ENCODE measurements at regions not wholly inside any gene's neighbourhood (a gene's known extent, or its start where the extent isn't known, plus 50 kb on each side); places are given as distances from the start of the nearest gene placed in this dataset.

- Histone ChIP-seq H3K79me2 (ENCODE audit: insufficient read depth, low read length) (no peaks in the 10 kb centered on the region), H3K36me3 (ENCODE audit: insufficient read depth, low read length) (no peaks in the 10 kb centered on the region), H3K27me3 (ENCODE audit: insufficient read depth, low read length) (no peaks in the 10 kb centered on the region), H4K20me1 (ENCODE audit: insufficient read depth, low read length) (no peaks in the 10 kb centered on the region), H3K4me2 (ENCODE audit: low read length) (no peak overlapping the region), H2AFZ (ENCODE audit: low read length) (no peak overlapping the region), H3K9me3 (ENCODE audit: low read length) (no peaks in the 10 kb centered on the region), H3K9me2 (ENCODE audit: low read depth, low read length) (no peaks in the 10 kb centered on the region), H3F3A (ENCODE audit: insufficient read depth, low read length) (no peaks in the 10 kb centered on the region), H3K9ac (ENCODE audit: low read length) (no peak overlapping the region), H3K4me3 (ENCODE audit: low read depth, low read length, poor library complexity, severe bottlenecking) (no peak overlapping the region), H3K27ac (ENCODE audit: low read depth, low read length, poor library complexity, severe bottlenecking) (no peak overlapping the region), H3K4me1 (ENCODE audit: insufficient read depth, low read length, severe bottlenecking) (no peaks in the 10 kb centered on the region)
- TF ChIP-seq CTCF (IDR thresholded peaks at IDR 0.05; ENCODE audit: low read length) (no peak), EZH2 (IDR thresholded peaks at IDR 0.05; ENCODE audit: borderline replicate concordance, low read length) (no peak)
Observed at GRCh38 chr13:32881074-32881776, 135.0 kb upstream of the KL start.

GRCh38 chr13:32881777-32882145, 134.5 kb upstream of the KL start:
- Histone ChIP-seq H3K4me2 (ENCODE audit: low read length) (no peak overlapping the region), H3K9me2 (ENCODE audit: low read depth, low read length) (no peaks in the 10 kb centered on the region), H3K79me2 (ENCODE audit: insufficient read depth, low read length) (no peaks in the 10 kb centered on the region), H3K9me3 (ENCODE audit: low read length) (no peaks in the 10 kb centered on the region), H3K27me3 (ENCODE audit: insufficient read depth, low read length) (no peaks in the 10 kb centered on the region), H3K27ac (ENCODE audit: low read depth, low read length, poor library complexity, severe bottlenecking) (no peak overlapping the region), H4K20me1 (ENCODE audit: insufficient read depth, low read length) (no peaks in the 10 kb centered on the region), H3K4me3 (ENCODE audit: low read depth, low read length, poor library complexity, severe bottlenecking) (no peak overlapping the region), H3K36me3 (ENCODE audit: insufficient read depth, low read length) (no peaks in the 10 kb centered on the region), H3K9ac (ENCODE audit: low read length) (no peak overlapping the region), H3F3A (ENCODE audit: insufficient read depth, low read length) (no peaks in the 10 kb centered on the region), H3K4me1 (ENCODE audit: insufficient read depth, low read length, severe bottlenecking) (no peaks in the 10 kb centered on the region), H2AFZ (ENCODE audit: low read length) (no peak overlapping the region)
- TF ChIP-seq CTCF (IDR thresholded peaks at IDR 0.05; ENCODE audit: low read length) (no peak), EZH2 (IDR thresholded peaks at IDR 0.05; ENCODE audit: borderline replicate concordance, low read length) (no peak)

- H2AFZ ChIP-seq (ENCODE audit: low read length): no peak overlapping the region
- no peak overlapping the region for H3K4me3 ChIP-seq (ENCODE audit: low read depth, low read length, poor library complexity, severe bottlenecking)
- no peak overlapping the region for H3K27ac ChIP-seq (ENCODE audit: low read depth, low read length, poor library complexity, severe bottlenecking)
- H4K20me1 ChIP-seq (ENCODE audit: insufficient read depth, low read length): no peaks in the 10 kb centered on the region
- H3K4me2 ChIP-seq (ENCODE audit: low read length): no peak overlapping the region
- H3K9me2 ChIP-seq (ENCODE audit: low read depth, low read length): no peaks in the 10 kb centered on the region
- no peaks in the 10 kb centered on the region for H3K36me3 ChIP-seq (ENCODE audit: insufficient read depth, low read length)
- H3K9ac ChIP-seq (ENCODE audit: low read length): no peak overlapping the region
- TF ChIP-seq CTCF (IDR thresholded peaks at IDR 0.05; ENCODE audit: low read length) (no peak), EZH2 (IDR thresholded peaks at IDR 0.05; ENCODE audit: borderline replicate concordance, low read length) (no peak)
- H3K9me3 ChIP-seq (ENCODE audit: low read length): no peaks in the 10 kb centered on the region
- no peaks in the 10 kb centered on the region for H3K4me1 ChIP-seq (ENCODE audit: insufficient read depth, low read length, severe bottlenecking)
- H3K27me3 ChIP-seq (ENCODE audit: insufficient read depth, low read length): no peaks in the 10 kb centered on the region
- H3K79me2 ChIP-seq (ENCODE audit: insufficient read depth, low read length): no peaks in the 10 kb centered on the region
- no peaks in the 10 kb centered on the region for H3F3A ChIP-seq (ENCODE audit: insufficient read depth, low read length)
Observed at GRCh38 chr13:32882691-32883090, 133.5 kb upstream of the KL start.

Data from OCI-LY1 (cell line).